Ramos (cell line): ENCODE measurements at regions not wholly inside any gene's neighbourhood (a gene's known extent, or its start where the extent isn't known, plus 50 kb on each side); places are given as distances from the start of the nearest gene placed in this dataset.
"Not testable (repeated sequence)": the region's sequence is repeated elsewhere in the genome, so short reads cannot be mapped to it uniquely, and the experiment has no call there.

Experiments
- in situ Hi-C: fragments of 300-500 bp; cut with MboI; formaldehyde crosslinking; loops from one replicate; pipeline ENCODE4 v1.14.3; 2022; ENCODE audit warnings: low sequenced_read_pairs; ENCODE audit not compliant: unreplicated experiment

GRCh38 chr4:12170308-12170707 is 741.6 kb upstream of the HS3ST1 start:
- in situ Hi-C loops: no loop called here

GRCh38 chr4:12165616-12166015 is 736.9 kb upstream of the HS3ST1 start:
- in situ Hi-C loops: no loop called here

GRCh38 chr4:12146339-12146738 is 717.6 kb upstream of the HS3ST1 start:
- in situ Hi-C loops: no loop called here

DNA sequence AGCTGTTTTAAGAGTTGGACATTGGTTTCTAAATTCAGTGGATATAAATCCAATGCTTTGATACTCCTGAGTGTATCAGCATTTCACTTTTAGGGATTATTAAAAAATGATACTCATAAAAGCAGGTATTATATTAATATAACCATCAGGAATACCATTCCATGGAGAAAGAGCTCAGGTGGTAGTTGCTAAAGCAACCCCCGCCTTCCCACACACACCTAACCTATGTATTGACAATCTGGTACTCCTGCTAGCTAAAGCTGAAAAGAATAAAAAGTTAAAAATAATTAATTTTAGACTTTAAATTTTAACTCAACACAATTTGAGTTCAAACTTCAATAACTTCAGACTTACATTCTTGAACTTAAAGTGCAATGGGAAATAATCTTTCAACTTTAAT is 717.1 kb upstream of the HS3ST1 start:
- in situ Hi-C loops: no loop called here

- in situ Hi-C loops: no loop called here
These were observed 716.4 kb upstream of the HS3ST1 start for GRCh38 chr4:12145106-12145505.

DNA sequence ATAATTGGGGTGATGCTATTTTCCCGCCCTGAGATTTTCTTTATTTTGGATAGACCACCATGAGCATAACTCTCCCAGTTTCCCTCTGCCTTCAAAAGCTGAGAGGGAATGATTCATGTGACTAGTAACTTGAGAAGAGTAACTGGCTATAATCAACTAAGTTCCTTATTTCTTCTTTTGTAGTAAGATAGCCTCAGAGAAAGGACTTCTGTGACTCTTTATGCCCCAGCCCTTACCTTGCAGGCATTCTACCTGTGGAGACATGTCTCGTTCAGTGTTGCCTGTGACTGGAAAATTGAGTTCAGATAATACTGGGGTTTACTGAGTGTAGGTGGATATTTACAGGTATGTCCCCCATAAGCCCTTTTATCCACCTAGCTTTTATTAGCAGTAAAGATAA is 715.4 kb upstream of the HS3ST1 start:
- in situ Hi-C loops: no loop called here

GRCh38 chr4:12140864-12141263 is 712.2 kb upstream of the HS3ST1 start:
- in situ Hi-C loops: no loop called here

DNA sequence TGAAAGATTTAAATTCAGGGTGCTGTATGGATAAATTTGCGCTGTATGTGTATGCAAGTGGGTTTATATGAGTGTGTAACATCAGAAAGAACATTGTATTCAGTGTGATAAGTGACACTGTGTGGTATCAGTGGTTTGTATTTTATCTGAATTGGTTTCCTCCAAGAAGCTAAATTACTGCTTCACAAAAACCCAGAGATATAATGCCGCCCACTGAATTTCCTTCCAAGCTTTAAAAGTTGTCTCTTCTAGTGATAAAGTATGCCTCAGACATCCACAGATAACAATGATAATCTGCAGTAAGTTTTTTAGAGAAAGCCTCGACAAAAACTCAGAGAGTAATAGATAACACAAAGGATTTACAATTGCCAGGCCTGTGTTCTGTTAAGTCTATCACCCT is 710.6 kb upstream of the HS3ST1 start:
- in situ Hi-C loops: no loop called here

- in situ Hi-C loops: no loop called here
These were observed 709.8 kb upstream of the HS3ST1 start for GRCh38 chr4:12138488-12138887.

GRCh38 chr4:12137575-12137974 is 708.9 kb upstream of the HS3ST1 start:
- in situ Hi-C loops: no loop called here

GRCh38 chr4:12126474-12126873 is 697.8 kb upstream of the HS3ST1 start:
- in situ Hi-C loops: no loop called here

GRCh38 chr4:12124138-12124537 is 695.4 kb upstream of the HS3ST1 start:
- in situ Hi-C loops: no loop called here

DNA sequence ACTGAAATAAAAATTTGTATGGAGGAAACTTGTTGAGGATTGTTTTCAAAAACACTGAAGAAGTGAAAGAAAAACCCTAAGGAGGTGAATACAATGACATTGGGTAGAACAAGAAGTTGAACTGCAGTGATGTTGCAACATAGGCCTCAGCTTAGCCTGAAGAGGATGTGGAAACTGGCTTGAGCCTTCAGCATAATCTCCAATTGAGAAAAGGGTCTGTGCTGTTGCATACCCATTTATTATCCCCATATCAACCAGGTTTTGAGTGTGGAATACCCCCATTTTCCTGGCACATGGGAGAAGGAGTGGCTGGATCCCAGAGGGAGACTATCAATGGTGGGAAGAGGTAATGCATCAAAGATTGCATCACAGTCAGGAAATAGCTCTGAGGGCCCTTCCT is 695.0 kb upstream of the HS3ST1 start:
- in situ Hi-C loops: no loop called here

DNA sequence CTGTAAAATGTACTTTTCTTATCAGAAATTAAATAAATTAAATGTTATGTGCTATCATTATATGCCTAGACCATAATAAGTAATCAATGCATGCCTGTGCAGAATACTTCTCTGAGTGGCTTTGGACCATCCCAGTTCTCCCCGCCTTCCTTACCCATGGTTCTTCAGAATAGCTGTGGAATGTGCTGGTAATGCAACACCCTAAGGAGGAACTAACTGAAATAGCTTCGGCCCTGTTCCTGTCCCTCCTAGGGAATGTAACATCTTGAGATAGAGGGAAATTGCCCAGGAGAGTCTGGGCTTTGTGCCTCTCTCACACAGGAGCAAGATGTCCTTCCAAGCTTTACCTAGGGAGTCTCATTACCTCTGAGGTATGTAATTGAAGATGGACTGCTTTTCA is 693.6 kb upstream of the HS3ST1 start:
- in situ Hi-C loops: no loop called here

GRCh38 chr4:12120968-12121367 is 692.3 kb upstream of the HS3ST1 start:
- in situ Hi-C loops: no loop called here

DNA sequence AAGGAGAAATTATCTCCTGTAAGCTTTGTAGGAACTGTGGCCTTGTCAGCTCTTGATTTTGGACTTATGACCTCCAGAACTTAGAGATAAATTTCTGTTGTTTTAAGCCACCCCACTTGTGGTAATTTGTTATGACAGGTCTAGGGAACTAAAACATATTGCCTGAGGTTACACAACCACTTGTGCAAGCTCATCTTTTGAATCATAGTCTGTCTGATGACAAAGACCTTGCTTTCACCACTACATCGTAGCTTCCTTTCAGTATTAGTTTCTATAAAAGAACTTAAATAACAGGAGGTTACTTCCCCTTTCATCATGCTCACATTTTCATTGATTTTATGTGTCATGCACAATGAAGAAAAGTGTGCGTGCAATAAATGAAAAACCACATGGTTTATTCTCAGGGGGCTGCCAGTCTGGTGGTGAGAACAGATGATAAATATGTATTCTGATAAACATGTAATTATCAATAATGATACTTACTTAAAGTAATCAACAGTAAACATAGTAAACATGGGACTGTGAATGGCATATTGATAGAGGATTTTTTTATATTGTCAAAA is 690.0 kb upstream of the HS3ST1 start:
- in situ Hi-C loops: no loop called here

DNA sequence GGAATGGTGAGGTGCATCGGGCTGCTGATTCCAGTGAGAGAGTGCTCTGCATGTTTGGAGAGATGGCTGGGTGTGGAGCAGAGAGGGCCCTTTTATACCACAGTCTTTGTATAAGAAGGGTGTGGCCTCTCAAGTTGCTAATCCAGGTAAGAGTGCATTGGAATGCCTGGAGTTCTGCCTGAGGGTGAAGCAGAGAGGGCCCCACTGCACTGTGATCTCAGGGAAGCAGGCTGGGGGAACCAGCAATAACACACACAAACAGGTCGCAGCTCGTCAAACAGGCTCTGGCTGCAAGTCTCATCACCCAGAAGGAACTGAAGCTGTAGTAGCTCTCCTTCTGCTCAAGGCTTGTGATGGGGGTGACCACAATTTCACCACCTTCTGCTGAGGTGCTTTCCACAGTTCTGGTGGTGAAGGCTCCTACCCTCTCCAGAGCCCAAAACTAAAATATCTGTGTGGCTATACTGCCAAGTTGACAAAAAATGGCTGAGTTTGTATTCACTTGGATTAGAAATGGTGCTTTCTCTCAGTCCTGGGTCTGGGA is 687.4 kb upstream of the HS3ST1 start:
- in situ Hi-C loops: no loop called here

GRCh38 chr4:12110627-12111026 is 681.9 kb upstream of the HS3ST1 start:
- in situ Hi-C loops: no loop called here

GRCh38 chr4:12109056-12109455 is 680.4 kb upstream of the HS3ST1 start:
- in situ Hi-C loops: not testable (repeated sequence)

- in situ Hi-C loops: no loop called here
These were observed 676.8 kb upstream of the HS3ST1 start for GRCh38 chr4:12105519-12105918.

- in situ Hi-C loops: not testable (repeated sequence)
These were observed 661.2 kb upstream of the HS3ST1 start for GRCh38 chr4:12089920-12090319.

DNA sequence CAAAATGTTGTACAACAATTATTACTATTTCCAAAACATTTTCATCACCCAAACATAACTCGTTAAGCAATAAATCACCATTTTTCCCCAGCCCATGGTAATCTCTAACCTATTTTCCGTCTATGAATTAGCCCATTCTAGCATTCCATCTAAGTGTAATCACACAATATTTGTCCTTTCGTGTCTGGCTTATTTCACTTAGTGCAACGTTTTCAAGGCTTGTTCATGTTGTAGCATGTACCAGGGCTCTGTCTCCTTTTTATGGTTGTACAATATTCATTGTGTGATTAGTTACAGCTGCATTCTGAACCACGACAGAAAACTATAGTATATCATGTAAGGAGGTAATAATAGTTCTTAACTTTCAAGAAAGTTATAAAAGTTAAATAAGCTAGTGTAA is 656.0 kb upstream of the HS3ST1 start:
- in situ Hi-C loops: no loop called here

DNA sequence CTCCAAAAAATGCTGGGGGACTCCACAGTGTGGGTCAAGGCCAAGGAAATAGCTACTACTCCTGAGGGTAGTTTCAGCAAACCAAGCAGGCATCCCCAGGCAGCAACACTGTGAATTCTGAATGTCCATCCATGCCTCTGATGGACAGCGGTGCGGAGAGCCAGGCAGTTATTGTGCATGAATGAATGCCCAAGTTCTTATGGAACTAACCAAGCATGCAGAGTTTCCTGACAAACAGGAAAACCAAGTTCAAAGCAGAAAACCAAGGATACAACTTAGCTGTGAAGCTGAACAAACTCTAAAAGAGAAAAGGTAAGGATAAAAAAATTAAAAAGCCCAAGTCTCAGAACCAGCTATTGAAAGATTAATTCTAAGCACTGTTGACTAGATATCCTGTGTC is 642.6 kb upstream of the HS3ST1 start:
- in situ Hi-C loops: no loop called here
